Left lobe of liver (tissue), 2 donors: ENCODE measurements at regions not wholly inside any gene's neighbourhood (a gene's known extent, or its start where the extent isn't known, plus 50 kb on each side); places are given as distances from the start of the nearest gene placed in this dataset.
"Not testable (repeated sequence)": the region's sequence is repeated elsewhere in the genome, so short reads cannot be mapped to it uniquely, and the experiment has no call there.

Experiments
- ATAC-seq: fragments of 200-7000 bp; cut with Tn5 transposase; one replicate; pipeline ENCODE4 v1.9.1; 2020; ENCODE audit warnings: mild to moderate bottlenecking, moderate library complexity
- DNase-seq: peaks from one replicate; pipeline ENCODE4 v3.0.0-alpha.2; 2020; ENCODE audit warnings: low spot score
- donor health status: DM: no; HTN: no; CAD: no; lungs with moderate emphysema.
- donor health status: DM: no; HTN: yes; CAD: no.

DNA sequence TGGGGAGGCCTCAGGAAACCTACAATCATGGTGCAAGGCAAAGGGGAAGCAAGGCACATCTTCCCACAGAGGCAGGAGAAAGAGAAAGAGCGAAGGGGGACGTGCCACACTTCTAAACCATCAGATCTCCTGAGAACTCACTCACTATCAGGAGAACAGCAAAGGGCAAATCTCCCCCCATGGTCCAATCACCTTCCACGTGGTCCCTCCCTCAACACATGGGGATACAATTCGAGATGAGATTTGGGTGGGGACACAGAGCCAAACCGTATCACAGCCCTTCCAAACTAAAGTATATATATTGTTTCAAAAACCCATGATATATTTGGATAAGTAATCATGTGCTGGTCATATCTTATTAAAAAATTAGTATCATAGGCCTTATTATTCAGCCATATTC, 437.6 kb downstream of the KCNJ18 start:
- not testable (repeated sequence) for DNase-seq, ATAC-seq

DNA sequence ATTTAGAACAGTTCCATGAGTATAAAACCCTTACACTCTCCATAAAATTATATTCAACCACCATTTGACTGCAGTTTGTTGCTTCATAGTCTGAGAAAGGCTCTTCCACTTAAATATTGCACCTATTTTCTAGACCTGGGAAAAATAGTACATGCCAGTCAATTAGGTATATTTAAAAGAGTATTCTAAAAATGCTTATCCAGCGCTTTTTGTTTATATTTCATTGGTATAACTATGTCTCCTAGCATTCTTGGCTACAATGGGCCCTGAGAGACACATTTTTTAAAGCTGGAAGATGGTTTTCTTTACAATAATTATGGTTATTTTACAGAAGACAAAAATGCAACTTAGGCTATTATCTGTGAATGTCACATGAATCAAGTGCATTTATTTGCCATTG, 439.4 kb downstream of the KCNJ18 start:
- ATAC-seq = no peak
- no peak for DNase-seq

DNA sequence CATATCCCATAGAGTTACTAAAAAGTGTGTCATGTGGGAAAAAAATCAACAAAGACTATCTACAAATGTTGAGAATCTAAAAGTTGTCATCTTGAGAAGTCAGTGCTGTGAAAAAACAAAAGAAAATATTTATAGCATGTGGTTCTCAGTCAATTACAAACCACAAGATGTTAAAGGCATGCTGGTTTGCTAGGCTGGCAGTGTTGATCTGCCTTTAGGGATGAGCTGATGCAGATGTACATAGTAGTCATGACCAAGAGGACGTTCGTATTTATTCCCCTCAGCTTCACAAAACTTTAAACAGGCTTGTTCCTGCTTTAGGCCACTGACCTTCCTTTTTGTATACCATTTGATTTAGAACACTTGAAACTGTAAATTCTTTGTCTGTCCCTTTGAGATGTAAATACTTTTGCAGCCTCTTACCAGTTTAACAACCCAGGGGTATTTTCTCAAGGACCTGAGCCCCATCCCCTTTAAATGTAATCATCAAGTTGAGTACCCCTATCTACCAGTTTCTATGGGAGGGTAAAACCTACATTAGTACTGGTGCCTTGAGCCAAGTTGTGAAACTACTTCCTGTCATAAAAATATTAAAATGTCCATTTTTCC, 446.6 kb downstream of the KCNJ18 start:
- ATAC-seq = no peak
- DNase-seq = no peak

DNA sequence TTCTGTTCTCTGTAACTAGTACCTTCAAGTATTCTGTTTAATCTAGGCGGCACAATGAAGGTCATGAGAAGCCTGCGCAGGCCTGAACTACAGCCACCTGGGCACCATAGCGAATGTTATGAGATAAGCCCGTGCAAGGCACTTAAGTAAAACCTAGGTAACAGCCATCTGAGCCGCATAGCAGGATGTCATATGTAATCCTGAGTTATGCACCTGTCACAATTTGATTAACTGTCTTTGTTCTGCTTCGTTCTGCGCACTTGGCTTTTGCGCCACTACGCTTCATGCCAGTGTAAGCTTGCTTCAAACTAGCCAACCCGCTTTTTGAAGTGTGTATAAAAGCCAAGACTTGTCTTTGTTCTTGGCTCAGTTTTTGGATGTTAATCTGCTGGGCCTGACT, 449.8 kb downstream of the KCNJ18 start:
- DNase-seq (no peak), ATAC-seq (no peak)

DNA sequence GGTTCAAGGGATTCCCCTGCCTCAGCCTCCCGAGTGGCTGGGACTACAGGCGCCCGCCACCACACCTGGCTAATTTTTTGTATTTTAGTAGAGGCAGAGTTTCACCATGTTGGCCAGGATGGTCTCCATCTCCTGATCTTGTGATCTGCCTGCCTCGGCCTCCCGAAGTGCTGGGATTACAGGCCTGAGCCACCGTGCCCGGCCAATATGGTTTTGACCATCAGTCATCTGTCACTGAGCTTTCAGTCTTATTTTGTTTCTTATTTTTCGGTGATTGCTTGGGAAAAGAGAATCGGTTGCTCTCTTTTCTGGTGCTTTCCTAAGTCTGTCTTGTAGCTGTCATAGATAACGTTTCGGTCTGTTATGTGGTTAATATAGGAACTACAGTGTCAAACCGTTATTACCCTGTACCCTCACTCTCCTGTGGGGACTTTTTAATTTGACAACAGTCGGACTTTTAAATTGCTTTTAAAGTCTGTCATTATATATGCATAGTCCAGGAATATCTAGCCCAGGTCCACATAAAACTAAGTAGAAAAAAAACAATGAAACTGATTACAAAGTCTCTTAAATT, 453.4 kb downstream of the KCNJ18 start:
- no peak for DNase-seq

DNA sequence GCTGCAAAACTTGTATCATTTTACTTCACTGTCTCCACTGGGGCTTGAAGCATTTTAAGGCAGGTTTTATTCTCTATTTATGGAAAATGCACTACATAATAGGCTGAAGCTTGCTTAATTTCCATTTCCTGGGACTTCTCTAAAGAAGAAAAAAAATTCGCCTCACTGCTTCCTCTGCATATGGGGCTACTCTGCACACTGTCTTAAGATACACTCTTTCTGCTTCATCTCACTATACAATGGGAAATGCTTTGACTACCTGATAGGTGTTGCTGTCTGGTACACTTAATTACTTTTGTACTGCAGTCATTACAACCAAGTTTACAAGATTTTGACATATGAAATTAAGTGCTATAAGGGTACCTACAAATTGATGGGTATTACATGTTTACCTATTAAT, 466.0 kb downstream of the KCNJ18 start:
- DNase-seq (no peak), ATAC-seq (no peak)

More for the DNA sequence above, 453.4 kb downstream of the KCNJ18 start:
- no peak for ATAC-seq

DNA sequence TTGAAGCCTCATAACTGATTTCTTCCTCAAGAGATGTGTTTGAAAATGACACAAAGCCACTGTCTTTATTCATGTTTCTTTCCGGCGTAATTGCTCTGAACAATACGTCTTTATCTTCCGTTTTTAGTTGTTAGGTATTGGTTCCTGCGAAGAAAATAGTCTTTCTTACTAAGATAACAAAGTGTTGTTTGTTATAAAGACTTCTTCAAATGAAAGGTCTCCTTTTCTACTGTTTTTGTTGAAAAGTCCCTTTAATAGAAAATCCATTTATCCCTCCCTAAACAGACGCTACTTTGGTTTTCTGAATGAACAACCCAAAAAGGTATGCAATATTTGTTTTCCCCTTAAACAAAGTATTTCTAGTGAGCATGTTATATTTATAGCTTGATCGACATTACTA, 469.1 kb downstream of the KCNJ18 start:
- ATAC-seq (no peak), DNase-seq (no peak)

DNA sequence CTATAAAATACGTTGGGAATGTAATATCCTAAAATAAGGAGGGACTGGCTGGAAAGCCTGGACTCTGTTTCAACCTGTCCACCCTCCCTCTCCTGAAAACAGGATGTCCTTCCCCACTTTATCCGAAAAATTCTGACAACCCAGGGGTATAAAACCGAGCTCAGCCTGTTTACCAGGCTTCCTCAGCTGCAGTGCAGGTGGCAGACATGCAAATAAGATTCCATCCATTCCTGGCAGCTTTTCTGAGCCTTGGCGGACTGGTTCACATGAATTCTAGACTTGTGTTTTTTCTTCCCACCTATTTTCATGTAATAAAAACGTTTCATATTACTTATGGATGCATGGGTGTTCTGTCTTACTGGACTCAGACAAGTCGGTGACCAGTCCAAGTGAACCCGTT, 479.3 kb downstream of the KCNJ18 start:
- DNase-seq = no peak
- ATAC-seq = no peak

DNA sequence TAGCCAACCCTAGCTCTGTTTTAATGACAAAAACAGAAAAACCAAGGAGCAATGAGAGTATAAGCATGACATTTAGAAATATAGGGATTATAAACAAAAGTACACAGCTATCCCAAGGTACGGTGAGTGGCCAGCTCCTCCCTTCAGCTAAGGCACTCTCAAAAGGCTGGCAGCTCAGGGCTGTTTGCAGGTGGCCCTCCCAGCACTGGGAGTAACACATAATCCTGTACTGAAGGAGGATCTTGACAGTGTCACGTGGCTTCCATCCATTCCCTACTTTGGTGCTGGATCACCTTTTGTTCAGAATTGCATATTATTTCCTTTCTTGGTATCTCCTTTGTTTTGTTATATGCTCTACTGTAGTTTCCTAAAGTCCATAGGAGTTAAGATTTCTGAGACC, 500.8 kb downstream of the KCNJ18 start:
- ATAC-seq = no peak
- DNase-seq = no peak

DNA sequence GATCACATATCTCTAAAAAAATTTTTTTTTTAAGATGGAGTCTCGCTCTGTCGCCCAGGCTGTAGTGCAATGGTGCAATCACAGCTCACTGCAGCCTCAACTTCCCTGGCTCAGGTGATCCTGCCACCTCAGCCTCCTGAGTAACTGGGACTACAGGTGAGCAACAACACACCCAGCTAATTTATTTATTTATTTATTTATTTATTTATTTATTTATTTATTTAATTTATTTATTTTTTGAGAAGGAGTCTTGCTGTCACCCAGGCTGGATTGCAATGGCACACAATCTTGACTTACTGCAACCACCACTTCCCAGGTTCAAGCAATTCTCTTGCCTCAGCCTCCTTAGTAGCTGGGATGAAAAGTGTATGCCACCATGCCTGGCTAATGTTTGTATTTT, 507.9 kb downstream of the KCNJ18 start:
- not testable (repeated sequence) for ATAC-seq, DNase-seq

DNA sequence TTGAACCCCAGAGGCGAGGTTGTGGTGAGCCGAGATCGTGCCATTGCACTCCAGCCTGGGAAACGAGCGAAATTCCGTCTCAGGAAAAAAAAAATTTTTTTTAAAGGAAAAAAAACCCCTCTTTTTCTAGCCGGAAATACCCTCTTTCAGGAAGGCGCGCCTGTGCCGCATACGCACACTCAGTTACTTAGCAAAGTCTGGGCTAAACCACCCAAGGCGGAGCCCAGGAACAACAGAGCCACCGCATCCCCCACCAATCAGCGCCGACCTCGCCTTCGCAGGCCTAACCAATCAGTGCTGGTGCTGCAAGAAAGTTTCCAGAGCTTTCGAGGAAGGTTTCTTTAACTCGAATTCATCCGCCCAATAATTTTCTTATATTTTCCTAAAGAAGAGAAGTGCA, 510.4 kb downstream of the KCNJ18 start:
- ATAC-seq (no peak), DNase-seq (peak; percentile 3)

DNA sequence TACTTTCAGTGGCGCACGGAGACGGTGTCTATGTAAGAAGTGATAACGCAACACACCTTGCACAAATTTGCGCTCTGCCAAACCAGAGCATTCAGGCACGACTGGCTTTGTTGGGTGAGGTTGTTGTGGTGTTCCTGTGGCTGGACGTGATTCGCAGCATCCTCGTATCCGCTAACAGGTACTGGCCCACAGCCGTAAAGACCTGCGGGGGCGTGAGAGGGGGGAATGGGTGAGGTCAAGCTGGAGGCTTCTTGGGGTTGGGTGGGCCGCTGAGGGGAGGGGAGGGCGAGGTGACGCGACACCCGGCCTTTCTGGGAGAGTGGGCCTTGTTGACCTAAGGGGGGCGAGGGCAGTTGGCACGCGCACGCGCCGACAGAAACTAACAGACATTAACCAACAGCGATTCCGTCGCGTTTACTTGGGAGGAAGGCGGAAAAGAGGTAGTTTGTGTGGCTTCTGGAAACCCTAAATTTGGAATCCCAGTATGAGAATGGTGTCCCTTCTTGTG, 510.9 kb downstream of the KCNJ18 start:
- DNase-seq (peak; percentile 32), ATAC-seq (no peak)

DNA sequence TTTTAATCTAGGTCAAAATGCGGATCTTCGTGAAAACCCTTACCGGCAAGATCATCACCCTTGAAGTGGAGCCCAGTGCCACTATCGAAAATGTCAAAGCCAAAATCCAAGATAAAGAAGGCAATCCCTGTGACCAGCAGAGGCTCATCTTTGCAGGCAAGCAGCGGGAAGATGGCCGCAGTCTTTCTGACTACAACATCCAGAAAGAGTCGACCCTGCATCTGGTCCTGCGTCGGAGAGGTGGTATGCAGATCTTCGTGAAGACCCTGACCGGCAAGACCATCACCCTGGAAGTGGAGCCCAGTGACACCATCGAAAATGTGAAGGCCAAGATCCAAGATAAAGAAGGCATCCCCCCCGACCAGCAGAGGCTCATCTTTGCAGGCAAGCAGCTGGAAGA, 511.8 kb downstream of the KCNJ18 start:
- not testable (repeated sequence) for ATAC-seq, DNase-seq

DNA sequence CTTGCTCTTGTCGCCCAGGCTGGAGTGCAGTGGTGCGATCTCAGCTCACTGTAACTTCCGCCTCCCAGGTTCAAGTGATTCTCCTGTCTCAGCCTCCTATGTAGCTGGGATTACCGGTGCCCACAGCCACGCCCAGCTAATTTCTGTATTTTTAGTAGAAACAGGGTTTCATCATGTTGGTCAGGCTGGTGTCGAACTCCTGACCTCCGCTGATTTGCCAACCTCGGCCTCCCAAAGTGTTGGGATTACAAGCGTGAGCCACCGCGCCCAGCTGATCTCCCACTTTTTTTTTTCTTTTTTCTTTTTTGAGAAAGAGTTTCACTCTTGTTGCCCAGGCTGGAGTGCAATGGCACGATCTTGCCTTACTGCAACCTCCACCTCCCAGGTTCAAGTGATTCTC, 517.9 kb downstream of the KCNJ18 start:
- not testable (repeated sequence) for ATAC-seq, DNase-seq

DNA sequence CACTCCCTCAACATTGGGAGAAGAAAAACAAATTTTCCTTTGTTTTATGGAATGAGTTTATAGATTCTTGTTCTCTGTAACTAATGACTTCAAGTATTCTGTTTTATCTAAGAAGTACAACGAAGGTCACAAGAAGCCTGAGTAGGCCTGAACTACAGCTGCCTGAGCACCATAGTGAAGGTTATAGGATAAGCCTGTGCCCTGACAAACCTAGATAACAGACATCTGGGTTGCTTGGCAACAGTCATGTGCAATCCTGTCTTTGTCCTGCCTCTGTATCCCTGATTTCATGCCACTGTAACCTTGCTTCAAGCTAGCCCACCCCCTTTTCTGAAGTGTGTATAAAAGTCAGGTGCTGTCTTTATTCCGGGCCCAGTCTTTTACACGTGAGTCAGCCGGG, 520.8 kb downstream of the KCNJ18 start:
- not testable (repeated sequence) for DNase-seq, ATAC-seq

DNA sequence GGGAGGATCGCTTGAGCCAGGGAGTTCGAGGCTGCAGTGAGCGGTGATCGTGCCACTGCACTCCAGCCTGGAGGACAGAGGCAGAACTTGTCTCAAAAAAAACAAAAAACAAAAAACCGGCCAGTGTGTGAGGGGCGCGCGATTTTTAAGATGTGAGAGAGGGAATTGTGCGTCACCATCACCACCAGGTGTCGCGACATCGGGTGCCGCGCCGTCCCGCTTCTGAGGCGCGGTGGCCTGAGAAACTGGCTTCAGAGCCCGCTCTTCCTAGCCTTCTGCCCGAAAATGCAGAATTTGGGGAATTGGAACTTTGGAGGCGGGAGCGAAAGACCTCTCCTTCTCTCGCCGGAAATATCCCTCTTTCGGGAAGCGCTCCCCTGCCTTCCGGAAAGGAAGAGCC, 524.8 kb downstream of the KCNJ18 start:
- peak; percentile 11 for DNase-seq
- ATAC-seq = no peak

DNA sequence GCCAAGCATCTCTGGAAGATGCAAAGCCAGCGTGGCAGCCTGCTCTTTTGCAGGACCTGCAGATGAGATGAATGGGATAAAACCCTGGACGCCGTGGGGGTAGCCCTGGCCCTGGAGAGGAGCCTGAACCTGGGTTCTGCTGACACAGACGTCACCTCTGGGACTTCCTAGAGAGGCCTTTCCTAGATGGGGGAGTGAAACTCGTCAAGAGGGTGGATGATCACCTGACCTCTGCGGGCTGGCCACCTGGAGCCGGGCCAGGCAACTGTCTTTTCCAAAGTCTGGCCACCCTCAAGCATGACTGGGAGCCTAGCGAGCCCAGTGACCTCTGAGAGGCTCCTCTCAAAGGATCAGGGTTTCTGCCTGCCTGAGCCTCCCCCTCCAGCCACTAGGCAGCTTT, 529.0 kb downstream of the KCNJ18 start:
- ATAC-seq = no peak
- peak; percentile 27 for DNase-seq

DNA sequence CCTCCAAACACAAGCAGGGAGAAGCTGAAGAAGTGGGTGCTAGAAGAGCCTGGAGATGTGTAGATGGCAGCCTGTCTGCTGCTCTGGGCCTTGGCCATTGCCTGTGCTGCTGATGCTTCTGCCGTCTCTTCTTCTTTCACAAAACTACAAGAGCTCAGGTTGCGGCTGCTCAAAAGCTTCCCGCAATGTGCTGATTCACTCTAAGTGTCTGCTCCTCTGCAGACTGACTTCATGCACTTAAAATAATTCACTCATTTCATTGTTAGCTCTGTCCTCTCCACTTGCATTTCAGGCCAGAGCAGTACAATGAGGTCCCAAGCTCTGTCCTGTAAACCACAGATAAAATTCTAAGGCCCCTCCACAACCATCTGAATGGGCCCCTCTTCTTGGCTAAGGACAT, 534.2 kb downstream of the KCNJ18 start:
- peak; percentile 10 for DNase-seq
- not testable (repeated sequence) for ATAC-seq

DNA sequence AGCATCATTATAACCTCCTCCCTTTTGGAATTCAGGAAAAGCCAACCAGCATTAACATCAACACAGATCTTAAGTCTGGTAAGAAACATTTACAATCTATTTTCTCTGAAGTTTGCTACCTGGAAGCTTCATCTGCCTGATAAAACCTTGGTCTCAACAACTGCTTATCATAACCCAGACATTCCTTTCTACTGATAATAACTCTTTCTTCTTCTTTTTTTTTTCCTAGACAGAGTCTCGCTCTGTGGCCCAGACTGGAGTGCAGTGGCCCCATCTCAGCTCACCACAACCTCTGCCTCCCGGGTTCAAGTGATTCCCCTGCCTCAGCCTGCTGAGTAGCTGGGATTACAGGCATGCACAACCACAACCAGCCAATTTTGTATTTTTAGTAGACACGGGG, 534.6 kb downstream of the KCNJ18 start:
- not testable (repeated sequence) for ATAC-seq, DNase-seq

DNA sequence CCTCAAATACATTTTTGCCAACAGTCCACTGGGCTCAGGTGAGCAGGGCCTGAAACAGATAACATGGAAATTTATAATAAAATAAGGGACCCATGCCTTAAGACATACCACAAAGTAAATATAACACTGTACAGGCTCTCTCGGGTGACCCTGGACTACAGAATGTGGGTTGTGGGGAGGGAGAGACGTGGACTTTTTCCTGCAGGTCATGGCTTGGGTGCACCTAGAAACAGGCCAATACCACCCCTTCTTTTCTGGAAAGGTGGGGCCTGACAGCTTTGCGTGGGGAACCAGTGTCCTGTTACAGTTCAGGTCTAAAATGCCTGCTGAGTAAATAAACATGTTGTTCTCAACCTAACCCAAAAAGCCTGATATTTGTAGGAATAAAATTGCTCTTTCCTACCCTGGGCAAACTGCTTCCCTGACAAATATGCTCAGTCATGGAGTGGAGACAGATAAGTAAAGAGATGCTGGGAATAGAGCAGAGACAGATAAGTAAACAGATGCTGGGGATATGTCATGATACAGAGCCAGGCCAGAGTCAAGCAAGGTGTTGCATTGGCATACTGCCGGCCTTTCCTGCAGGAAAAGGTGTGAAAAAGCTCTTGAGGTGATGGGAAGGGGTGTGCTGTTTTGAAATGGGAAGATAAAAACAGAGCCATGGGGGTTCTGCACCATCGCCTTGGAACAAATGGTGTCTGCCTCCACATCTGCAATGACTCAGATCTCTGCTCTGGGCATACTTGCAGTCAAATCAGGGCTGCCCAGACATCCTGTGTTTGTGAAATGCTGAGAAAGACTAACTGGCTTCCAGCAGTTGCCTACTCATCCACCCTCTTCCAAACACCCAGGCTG, 535.6 kb downstream of the KCNJ18 start:
- DNase-seq = not testable (repeated sequence)
- ATAC-seq = peak; percentile 61

DNA sequence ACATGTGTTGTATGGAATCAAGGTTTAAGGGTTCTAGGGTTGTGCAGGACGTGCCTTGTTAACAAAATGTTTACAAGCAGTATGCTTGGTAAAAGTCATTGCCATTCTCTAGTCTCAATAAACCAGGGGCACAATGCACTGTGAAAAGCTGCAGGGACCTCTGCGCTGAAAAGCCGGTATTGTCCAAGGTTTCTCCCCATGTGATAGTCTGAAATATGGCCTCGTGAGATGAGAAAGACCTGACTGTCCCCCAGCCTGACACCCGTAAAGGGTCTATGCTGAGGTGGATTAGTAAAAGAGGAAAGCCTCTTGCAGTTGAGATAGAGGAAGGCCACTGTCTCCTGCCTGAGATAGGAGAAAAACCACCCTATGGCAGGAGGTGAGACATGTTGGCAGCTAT, 537.5 kb downstream of the KCNJ18 start:
- not testable (repeated sequence) for ATAC-seq

DNA sequence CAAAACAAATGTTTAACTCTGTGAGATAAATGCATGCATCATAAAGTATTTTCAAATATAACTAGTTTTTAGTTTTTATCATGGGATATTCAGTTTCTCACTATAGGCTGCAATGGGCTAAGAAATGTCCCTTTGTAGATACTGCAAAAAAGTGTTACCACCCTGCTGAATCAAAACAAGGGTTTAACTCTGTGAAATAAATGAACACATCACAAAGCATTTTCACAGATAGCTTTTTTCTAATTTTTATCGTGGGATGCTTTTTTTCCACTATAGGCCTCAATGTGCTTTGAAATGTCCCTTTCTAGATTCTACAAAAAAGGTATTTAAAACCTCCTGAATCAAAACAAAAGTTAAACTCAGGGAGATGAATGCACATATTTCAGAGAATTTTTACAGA, 541.1 kb downstream of the KCNJ18 start:
- ATAC-seq (no peak), DNase-seq (no peak)

More for the DNA sequence above, 537.5 kb downstream of the KCNJ18 start:
- DNase-seq = not testable (repeated sequence)
